H9 (cell line): ENCODE measurements at regions not wholly inside any gene's neighbourhood (a gene's known extent, or its start where the extent isn't known, plus 50 kb on each side); places are given as distances from the start of the nearest gene placed in this dataset.

Experiments
- DNase-seq: peaks from one replicate; pipeline ENCODE4 v3.0.0-alpha.2; 2017
- H2AFZ ChIP-seq: one replicate; pipeline ENCODE4 v1.6.1; 2013; ENCODE audit warnings: mild to moderate bottlenecking, low read length, control low read depth, moderate library complexity
- H2AK5ac ChIP-seq: 2 replicates; pipeline ENCODE4 v1.6.1; 2013; ENCODE audit warnings: low read length, control low read depth, mixed read lengths; ENCODE audit not compliant: insufficient read length
- H2BK120ac ChIP-seq: one replicate; pipeline ENCODE4 v1.6.1; 2013; ENCODE audit warnings: low read depth, mild to moderate bottlenecking, low read length, control low read depth, inconsistent platforms; ENCODE audit not compliant: poor library complexity, severe bottlenecking
- H2BK12ac ChIP-seq: 2 replicates; pipeline ENCODE4 v1.6.1; 2013; ENCODE audit warnings: low read length, control low read depth, mixed read lengths, low read depth; ENCODE audit not compliant: insufficient read length
- H2BK15ac ChIP-seq: 2 replicates; pipeline ENCODE4 v1.6.1; 2013; ENCODE audit warnings: low read depth, low read length, control low read depth
- H2BK20ac ChIP-seq: one replicate; pipeline ENCODE4 v1.6.1; 2013; ENCODE audit warnings: low read depth, mild to moderate bottlenecking, low read length, control low read depth, inconsistent platforms; ENCODE audit not compliant: poor library complexity, severe bottlenecking
- H2BK5ac ChIP-seq: 2 replicates; pipeline ENCODE4 v1.6.1; 2013; ENCODE audit warnings: low read length, control low read depth, mixed read lengths; ENCODE audit not compliant: insufficient read length
- H3K14ac ChIP-seq: 2 replicates; pipeline ENCODE4 v1.6.1; 2013; ENCODE audit warnings: low read length, control low read depth; ENCODE audit not compliant: insufficient read depth
- H3K18ac ChIP-seq: 2 replicates; pipeline ENCODE4 v1.6.1; 2013; ENCODE audit warnings: low read depth, mild to moderate bottlenecking, mixed read lengths, low read length, control low read depth; ENCODE audit not compliant: insufficient read length
- H3K23ac ChIP-seq: 2 replicates; pipeline ENCODE4 v1.6.1; 2013; ENCODE audit warnings: low read length, control low read depth, mixed read lengths, low read depth; ENCODE audit not compliant: insufficient read length
- H3K23me2 ChIP-seq: 2 replicates; pipeline ENCODE4 v1.6.1; 2013; ENCODE audit warnings: low read depth, mild to moderate bottlenecking, mixed read lengths, low read length, control low read depth; ENCODE audit not compliant: insufficient read length, poor library complexity, severe bottlenecking
- H3K27ac ChIP-seq: 2 replicates; pipeline ENCODE4 v1.5.1; 2013; ENCODE audit warnings: low read length, control low read depth, mixed read lengths, low read depth; ENCODE audit not compliant: insufficient read length
- H3K27me3 ChIP-seq: 2 replicates; pipeline ENCODE4 v1.6.1; 2013; ENCODE audit warnings: low read length, control low read depth, inconsistent platforms; ENCODE audit not compliant: insufficient read depth
- H3K4ac ChIP-seq: 2 replicates; pipeline ENCODE4 v1.6.1; 2013; ENCODE audit warnings: low read depth, mild to moderate bottlenecking, control low read depth, inconsistent platforms, low read length, moderate library complexity
- H3K4me1 ChIP-seq: 2 replicates; pipeline ENCODE4 v1.6.1; 2013; ENCODE audit warnings: low read length, control low read depth, inconsistent platforms; ENCODE audit not compliant: insufficient read depth
- H3K4me2 ChIP-seq: 2 replicates; pipeline ENCODE4 v1.6.1; 2013; ENCODE audit warnings: low read length, control low read depth, mixed read lengths; ENCODE audit not compliant: insufficient read length, insufficient read depth
- H3K56ac ChIP-seq: 2 replicates; pipeline ENCODE4 v1.6.1; 2013; ENCODE audit warnings: low read depth, mild to moderate bottlenecking, mixed read lengths, low read length, control low read depth; ENCODE audit not compliant: insufficient read length
- H3K79me1 ChIP-seq: 2 replicates; pipeline ENCODE4 v1.6.1; 2013; ENCODE audit warnings: low read depth, mild to moderate bottlenecking, moderate library complexity, low read length, control low read depth, inconsistent platforms; ENCODE audit not compliant: insufficient read depth, poor library complexity, severe bottlenecking
- H3K79me2 ChIP-seq: 2 replicates; pipeline ENCODE4 v1.6.1; 2013; ENCODE audit warnings: low read length, control low read depth, inconsistent platforms; ENCODE audit not compliant: insufficient read depth
- H3K9ac ChIP-seq: 2 replicates; pipeline ENCODE4 v1.6.1; 2013; ENCODE audit warnings: low read length, control low read depth, mixed read lengths; ENCODE audit not compliant: insufficient read length; ENCODE audit errors: extremely low read depth
- H3K9me3 ChIP-seq: one replicate; pipeline ENCODE4 v1.6.1; 2013; ENCODE audit warnings: low read depth, low read length, inconsistent platforms; ENCODE audit not compliant: control insufficient read depth
- H3T11ph ChIP-seq: one replicate; pipeline ENCODE4 v1.6.1; 2013; ENCODE audit warnings: mild to moderate bottlenecking, low read length, control low read depth, inconsistent platforms
- H4K20me1 ChIP-seq: one replicate; pipeline ENCODE4 v1.6.1; 2013; ENCODE audit not compliant: control insufficient read depth, insufficient read length, insufficient read depth
- H4K5ac ChIP-seq: 2 replicates; pipeline ENCODE4 v1.6.1; 2013; ENCODE audit warnings: low read depth, mild to moderate bottlenecking, mixed read lengths, low read length, control low read depth; ENCODE audit not compliant: insufficient read length
- H4K8ac ChIP-seq: replicated peaks from 2 replicates; pipeline ENCODE4 v1.6.1; 2013; ENCODE audit warnings: low read length, control low read depth, mixed read lengths, low read depth; ENCODE audit not compliant: insufficient read length
- H4K91ac ChIP-seq: 2 replicates; pipeline ENCODE4 v1.6.1; 2013; ENCODE audit warnings: low read depth, mild to moderate bottlenecking, moderate library complexity, mixed read lengths, low read length, control low read depth; ENCODE audit not compliant: insufficient read length
- H3K27ac Mint-ChIP-seq, 3 experiments: 2 replicates in 2 of 3; 3 replicates in 1 of 3; pipeline ENCODE4 v1.8.0; 2020 to 2021; ENCODE audit warnings: mixed read lengths in 3 of 3, mild to moderate bottlenecking in 1 of 3, moderate library complexity in 1 of 3
- H3K27me3 Mint-ChIP-seq: 2 replicates; pipeline ENCODE4 v1.8.0; 2021; ENCODE audit warnings: low read depth, mild to moderate bottlenecking, moderate library complexity, mixed read lengths
- H3K36me3 Mint-ChIP-seq, 3 experiments: 2 replicates in 2 of 3; 3 replicates in 1 of 3; pipeline ENCODE4 v1.8.0; 2020 to 2021; ENCODE audit warnings: low read depth in 3 of 3, mixed read lengths in 3 of 3; ENCODE audit not compliant: insufficient read depth in 1 of 3
- H3K4me1 Mint-ChIP-seq, 2 experiments: 2 replicates each; pipeline ENCODE4 v1.8.0; 2020; ENCODE audit warnings: mixed read lengths in 2 of 2
- H3K4me3 Mint-ChIP-seq, 2 experiments: 2 replicates in 1 of 2; 3 replicates in 1 of 2; pipeline ENCODE4 v1.8.0; 2020 to 2021; ENCODE audit warnings: mild to moderate bottlenecking in 2 of 2, mixed read lengths in 2 of 2, moderate library complexity in 1 of 2
- H3K9me3 Mint-ChIP-seq, 2 experiments: 2 replicates in 1 of 2; 3 replicates in 1 of 2; pipeline ENCODE4 v1.8.0; 2020; ENCODE audit warnings: mild to moderate bottlenecking in 2 of 2, mixed read lengths in 2 of 2, moderate library complexity in 1 of 2
- CTCF ChIP-seq: fragments of 200-600 bp; sonication (generic); conservative IDR thresholded peaks from 3 replicates; pipeline ENCODE4 v1.8.0; 2021; ENCODE audit warnings: antibody characterized with exemption, mild to moderate bottlenecking
- WGBS: extraction: QIAGEN DNeasy Blood & Tissue Kit; methylation state at CpG from one replicate; pipeline ENCODE4 v1.1.7; 2013; ENCODE audit warnings: missing lambda C conversion rate, low lambda C conversion rate, mixed read lengths; ENCODE audit not compliant: insufficient read length; ENCODE audit errors: extremely low coverage; 5-methylcytosine and 5-hydroxymethylcytosine counted together

GRCh38 chr4:64935469-64936001 lies 526.3 kb upstream of the TECRL start:
- no peak overlapping the region for H2AFZ ChIP-seq
- Mint-ChIP-seq H3K36me3 (peaks cover 5 to 19% (median 15%) of the 10 kb centered on the region in 3 experiments), H3K4me3 (no peak overlapping the region), H3K9me3 (peaks cover 2 to 35% of the 10 kb centered on the region in 2 experiments; a peak in 4 of 5 replicates), H3K27me3 (no peaks in the 10 kb centered on the region; the same call in 1 of the 2 replicates), H3K4me1 (peaks cover 2 to 10% of the 10 kb centered on the region in 2 experiments; a peak in 2 of 4 replicates), H3K27ac (peak overlapping the region in 2 of 3 experiments; percentile 11 to 67; a peak in 1 of 7 replicates)
- DNase-seq, result no peak
- no peak overlapping the region for H4K8ac ChIP-seq
- no CpG with 5 or more reads among the region's 1 CpG for WGBS
- H3T11ph ChIP-seq, result no peak overlapping the region
- no peak overlapping the region for H2BK5ac ChIP-seq
- no peak overlapping the region for H4K5ac ChIP-seq
- no peak overlapping the region for H3K27ac ChIP-seq
- no peak overlapping the region for H2BK120ac ChIP-seq
- no peaks in the 10 kb centered on the region for H3K23me2 ChIP-seq
- H3K56ac ChIP-seq, result no peak overlapping the region
- H3K9ac ChIP-seq, result no peak overlapping the region
- H3K18ac ChIP-seq, result no peak overlapping the region
- no peak overlapping the region for H3K4ac ChIP-seq
- no peak overlapping the region for H3K4me2 ChIP-seq
- no peak overlapping the region for H3K14ac ChIP-seq
- no peak overlapping the region for H2BK15ac ChIP-seq
- no peaks in the 10 kb centered on the region for H4K20me1 ChIP-seq
- H3K23ac ChIP-seq, result no peak overlapping the region
- no peaks in the 10 kb centered on the region for H3K79me1 ChIP-seq
- H2AK5ac ChIP-seq, result no peak overlapping the region
- TF ChIP-seq CTCF, result no peak
- no peak overlapping the region for H2BK20ac ChIP-seq
- no peak overlapping the region for H2BK12ac ChIP-seq
- H3K79me2 ChIP-seq, result no peaks in the 10 kb centered on the region
- no peaks in the 10 kb centered on the region for H3K27me3 ChIP-seq
- H4K91ac ChIP-seq, result no peak overlapping the region
- H3K9me3 ChIP-seq, result no peaks in the 10 kb centered on the region
- H3K4me1 ChIP-seq, result no peaks in the 10 kb centered on the region
